Gastroesophageal sphincter (tissue), 4 donors: ENCODE measurements at regions not wholly inside any gene's neighbourhood (a gene's known extent, or its start where the extent isn't known, plus 50 kb on each side); places are given as distances from the start of the nearest gene placed in this dataset.

ENCODE experiments used
- ATAC-seq: fragments of 150-250 bp; one replicate; pipeline ENCODE4 v1.9.1; 2016; ENCODE audit warnings: mild to moderate bottlenecking, moderate library complexity
- H3K27ac ChIP-seq, 4 donors: fragments of 200-600 bp; sonication (generic) in 3 of 4; 1 replicate in 3 of 4; 2 replicates in 1 of 4; pipeline ENCODE4 v1.5.1; 2016 to 2019
- H3K27me3 ChIP-seq: fragments of 200-600 bp; sonication (generic); one replicate; pipeline ENCODE4 v1.5.1; 2019
- H3K36me3 ChIP-seq, 2 donors: fragments of 200-600 bp; sonication (generic); one replicate each; pipeline ENCODE4 v1.5.1; 2019; ENCODE audit warnings: control low read depth in 1 of 2
- H3K4me1 ChIP-seq, 3 donors: fragments of 200-600 bp; sonication (generic); 1 replicate in 2 of 3; 2 replicates in 1 of 3; pipeline ENCODE4 v1.5.1; 2016 to 2019; ENCODE audit warnings: control low read depth in 2 of 3
- H3K4me3 ChIP-seq, 2 donors: fragments of 200-600 bp; sonication (generic); one replicate each; pipeline ENCODE4 v1.5.1; 2019; ENCODE audit warnings: mild to moderate bottlenecking in 1 of 2, moderate library complexity in 1 of 2
- H3K9me3 ChIP-seq, 3 donors: fragments of 200-600 bp; sonication (generic); one replicate each; pipeline ENCODE4 v1.5.1; 2017 to 2019; ENCODE audit warnings: control low read depth in 2 of 3
- CTCF ChIP-seq, 4 experiments: fragments of 200-600 bp in 2 of 4; fragments of 450-650 bp in 2 of 4; sonication (generic) in 1 of 4; IDR thresholded peaks; one replicate each; pipeline ENCODE4 v1.5.1; 2017 to 2019; ENCODE audit warnings: antibody characterized with exemption in 4 of 4, mild to moderate bottlenecking in 2 of 4, moderate library complexity in 2 of 4
- EP300 ChIP-seq: sonication (generic); formaldehyde crosslinking; IDR thresholded peaks from one replicate; pipeline ENCODE4 v1.6.1; 2017; ENCODE audit warnings: antibody characterized with exemption, mild to moderate bottlenecking
- POLR2A ChIP-seq, 2 donors: fragments of 450-650 bp; IDR thresholded peaks; one replicate each; pipeline ENCODE4 v1.6.1; 2017; ENCODE audit warnings: antibody characterized with exemption in 2 of 2, mild to moderate bottlenecking in 2 of 2, moderate library complexity in 1 of 2
- POLR2AphosphoS5 ChIP-seq: sonication (generic); formaldehyde crosslinking; IDR thresholded peaks from one replicate; pipeline ENCODE4 v1.6.1; 2017; ENCODE audit warnings: antibody characterized with exemption
- WGBS, 2 donors: methylation state at CpG; one replicate each; pipeline ENCODE4 v1.1.5; 2018; ENCODE audit warnings: low coverage in 1 of 2; 5-methylcytosine and 5-hydroxymethylcytosine counted together

GRCh38 chr2:13113002-13113401 lies 396.3 kb downstream of the TRIB2 start:
- no peaks in the 10 kb centered on the region for H3K27me3 ChIP-seq
- H3K36me3 ChIP-seq = no peaks in the 10 kb centered on the region
- H3K4me3 ChIP-seq = no peak overlapping the region
- H3K9me3 ChIP-seq = no peaks in the 10 kb centered on the region
- no peak for TF ChIP-seq POLR2AphosphoS5
- no peak for TF ChIP-seq CTCF (IDR thresholded peaks at IDR 0.05)
- TF ChIP-seq POLR2A (IDR thresholded peaks at IDR 0.05) = no peak
- TF ChIP-seq EP300 = no peak
- H3K4me1 ChIP-seq = no peaks in the 10 kb centered on the region
- ATAC-seq = no peak
- WGBS, 2 donors = 65 to 77% methylated on average over 4 of the region's 4 CpGs
- H3K27ac ChIP-seq = no peak overlapping the region

GRCh38 chr2:13114391-13114790 lies 397.7 kb downstream of the TRIB2 start:
- no peaks in the 10 kb centered on the region for H3K36me3 ChIP-seq
- no peaks in the 10 kb centered on the region for H3K4me1 ChIP-seq
- H3K4me3 ChIP-seq = no peak overlapping the region
- 0 to 40% methylated on average over 1 of the region's 1 CpG for WGBS, 2 donors
- no peaks in the 10 kb centered on the region for H3K9me3 ChIP-seq
- H3K27me3 ChIP-seq = no peaks in the 10 kb centered on the region
- TF ChIP-seq POLR2AphosphoS5 = no peak
- TF ChIP-seq CTCF (IDR thresholded peaks at IDR 0.05) = no peak
- no peak for TF ChIP-seq EP300
- TF ChIP-seq POLR2A (IDR thresholded peaks at IDR 0.05) = no peak
- ATAC-seq = no peak
- no peak overlapping the region for H3K27ac ChIP-seq

- H3K4me1 ChIP-seq = no peaks in the 10 kb centered on the region
- no peak overlapping the region for H3K27ac ChIP-seq
- 27% methylated on average over 1 of the region's 1 CpG; no CpG with 5 or more reads in 1 of the 2 donors for WGBS, 2 donors
- no peaks in the 10 kb centered on the region for H3K27me3 ChIP-seq
- H3K9me3 ChIP-seq = no peaks in the 10 kb centered on the region
- no peak overlapping the region for H3K4me3 ChIP-seq
- no peaks in the 10 kb centered on the region for H3K36me3 ChIP-seq
- ATAC-seq = no peak
- TF ChIP-seq POLR2A (IDR thresholded peaks at IDR 0.05) = no peak
These were observed 398.9 kb downstream of the TRIB2 start for GRCh38 chr2:13115643-13116042.

- no peaks in the 10 kb centered on the region for H3K4me1 ChIP-seq
- 74 to 85% methylated on average over 4 to 6 of the region's 6 CpGs for WGBS, 2 donors
- H3K4me3 ChIP-seq = no peak overlapping the region
- no peaks in the 10 kb centered on the region for H3K9me3 ChIP-seq
- no peaks in the 10 kb centered on the region for H3K27me3 ChIP-seq
- H3K36me3 ChIP-seq = no peaks in the 10 kb centered on the region
- no peak overlapping the region for H3K27ac ChIP-seq
- no peak for ATAC-seq
- TF ChIP-seq POLR2AphosphoS5 (no peak), EP300 (no peak), CTCF (IDR thresholded peaks at IDR 0.05) (no peak), POLR2A (IDR thresholded peaks at IDR 0.05) (no peak)
These were observed 404.4 kb downstream of the TRIB2 start for GRCh38 chr2:13121096-13121495.

GRCh38 chr2:13128139-13128538 lies 411.4 kb downstream of the TRIB2 start:
- 33 to 60% methylated on average over 1 of the region's 1 CpG for WGBS, 2 donors
- Histone ChIP-seq H3K4me3 (no peak overlapping the region), H3K4me1 (no peaks in the 10 kb centered on the region), H3K9me3 (no peaks in the 10 kb centered on the region), H3K36me3 (no peaks in the 10 kb centered on the region), H3K27me3 (no peaks in the 10 kb centered on the region), H3K27ac (no peak overlapping the region)
- ATAC-seq = no peak
- no peak for TF ChIP-seq POLR2A (IDR thresholded peaks at IDR 0.05)
- TF ChIP-seq CTCF (IDR thresholded peaks at IDR 0.05) = no peak
- no peak for TF ChIP-seq POLR2AphosphoS5
- TF ChIP-seq EP300 = no peak
